AG09319 (cell line): ENCODE measurements at regions not wholly inside any gene's neighbourhood (a gene's known extent, or its start where the extent isn't known, plus 50 kb on each side); places are given as distances from the start of the nearest gene placed in this dataset.

Experiments used
- DNase-seq: peaks from one replicate; pipeline ENCODE4 v3.0.0-alpha.2; 2010; ENCODE audit warnings: low read depth; ENCODE audit errors: extremely low read depth
- CTCF ChIP-seq: IDR thresholded peaks from 2 replicates; pipeline ENCODE4 v1.5.1; 2011; ENCODE audit warnings: low read depth, mild to moderate bottlenecking, inconsistent platforms, low read length, moderate library complexity

- no peak for DNase-seq
- TF ChIP-seq CTCF, result no peak
These were observed 998.3 kb downstream of the EFNB2 start for GRCh38 chr13:105537113-105537512.

GRCh38 chr13:105530468-105530867 is 1005.0 kb downstream of the EFNB2 start:
- DNase-seq, result no peak
- TF ChIP-seq CTCF, result no peak

GRCh38 chr13:105527127-105527526 is 1008.3 kb downstream of the EFNB2 start:
- DNase-seq, result no peak
- TF ChIP-seq CTCF, result no peak

- DNase-seq, result no peak
- no peak for TF ChIP-seq CTCF
These were observed 1015.7 kb downstream of the EFNB2 start for GRCh38 chr13:105519771-105520170.

- no peak for TF ChIP-seq CTCF
- no peak for DNase-seq
These were observed 1017.4 kb downstream of the EFNB2 start for GRCh38 chr13:105518086-105518485.

- no peak for TF ChIP-seq CTCF
- DNase-seq, result no peak
These were observed 1021.1 kb downstream of the EFNB2 start for GRCh38 chr13:105514401-105514800.

- no peak for TF ChIP-seq CTCF
- DNase-seq, result no peak
These were observed 1022.0 kb downstream of the EFNB2 start for GRCh38 chr13:105513448-105513847.
